ENCODE measurements at regions not wholly inside any gene's neighbourhood (a gene's known extent, or its start where the extent isn't known, plus 50 kb on each side); places are given as distances from the start of the nearest gene placed in this dataset.
"Not testable (repeated sequence)": the region's sequence is repeated elsewhere in the genome, so short reads cannot be mapped to it uniquely, and the experiment has no call there.

DNA sequence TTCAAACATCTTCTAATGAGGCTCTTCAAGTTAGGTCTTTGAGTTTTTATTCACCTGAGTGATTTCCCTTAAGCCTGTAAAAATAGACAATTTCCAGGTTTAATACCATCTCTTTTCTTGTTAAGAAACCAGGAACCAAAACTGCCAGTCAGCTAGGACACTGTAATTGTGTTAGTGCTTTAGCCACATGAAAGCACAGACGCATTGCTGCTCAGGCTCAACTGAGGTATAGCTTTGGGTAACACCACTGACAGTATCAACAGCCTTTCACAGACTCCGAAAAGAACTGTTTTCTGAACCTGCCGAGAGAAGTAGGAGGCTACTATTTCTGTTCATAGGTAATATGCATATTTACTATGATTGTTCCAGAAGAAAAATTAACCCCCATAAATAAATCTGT lies 768.7 kb downstream of the ETS1 start:
- FAIRE-seq = no peak
- DNase-seq (ENCODE audit: insufficient read length) = no peak
- TF ChIP-seq POLR2A (IDR thresholded peaks at IDR 0.05; ENCODE audit: low read depth, low read length) (no peak), TAF1 (IDR thresholded peaks at IDR 0.05; ENCODE audit: borderline replicate concordance, low read depth, low read length) (no peak), POLR2AphosphoS5 (IDR thresholded peaks at IDR 0.05; ENCODE audit: low read depth, low read length) (no peak)

DNA sequence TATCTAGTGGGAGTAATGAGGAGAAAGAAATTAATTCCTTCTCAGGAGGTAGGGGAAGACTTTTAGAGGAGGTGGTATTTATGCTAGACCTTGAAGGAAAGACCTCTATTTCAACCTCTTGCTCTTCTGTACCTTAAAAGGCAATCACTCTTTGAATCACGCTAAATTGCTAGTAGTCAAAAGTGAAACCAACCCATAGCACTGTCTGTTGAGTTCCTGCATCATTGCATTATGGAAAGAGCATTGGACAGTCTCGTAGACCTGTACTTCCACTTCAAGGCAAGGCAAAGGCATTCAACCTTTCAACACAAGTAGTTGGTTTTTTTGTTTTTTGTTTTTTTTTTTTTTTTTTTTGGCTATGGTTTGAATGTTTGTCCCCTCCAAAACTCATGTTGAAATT lies 770.4 kb downstream of the ETS1 start:
- TF ChIP-seq POLR2AphosphoS5 (IDR thresholded peaks at IDR 0.05; ENCODE audit: low read depth, low read length) (no peak), POLR2A (IDR thresholded peaks at IDR 0.05; ENCODE audit: low read depth, low read length) (no peak), TAF1 (IDR thresholded peaks at IDR 0.05; ENCODE audit: borderline replicate concordance, low read depth, low read length) (no peak)
- DNase-seq (ENCODE audit: insufficient read length) (no peak), FAIRE-seq (no peak)

DNA sequence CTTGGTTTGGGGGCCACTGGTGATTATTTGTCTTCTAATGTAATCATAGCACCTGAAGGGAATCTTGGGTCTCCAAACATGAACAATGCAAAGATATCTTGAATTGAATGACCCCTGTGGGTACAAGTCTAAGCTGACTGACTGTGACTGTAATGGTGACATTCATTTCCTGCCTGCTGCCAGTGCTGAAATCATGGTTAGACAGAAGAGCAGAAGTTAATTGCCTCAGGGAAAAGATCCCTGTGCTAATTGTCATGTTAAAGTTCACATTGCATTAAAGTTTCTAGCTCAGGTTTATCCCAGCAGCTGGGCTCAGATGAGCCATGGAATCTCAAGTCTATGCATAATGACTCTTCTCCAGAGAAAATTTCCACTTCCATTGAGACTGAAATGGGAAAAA lies 772.0 kb downstream of the ETS1 start:
- TF ChIP-seq POLR2A (IDR thresholded peaks at IDR 0.05; ENCODE audit: low read depth, low read length) (no peak), TAF1 (IDR thresholded peaks at IDR 0.05; ENCODE audit: borderline replicate concordance, low read depth, low read length) (no peak), POLR2AphosphoS5 (IDR thresholded peaks at IDR 0.05; ENCODE audit: low read depth, low read length) (no peak)
- no peak for FAIRE-seq
- no peak for DNase-seq (ENCODE audit: insufficient read length)

DNA sequence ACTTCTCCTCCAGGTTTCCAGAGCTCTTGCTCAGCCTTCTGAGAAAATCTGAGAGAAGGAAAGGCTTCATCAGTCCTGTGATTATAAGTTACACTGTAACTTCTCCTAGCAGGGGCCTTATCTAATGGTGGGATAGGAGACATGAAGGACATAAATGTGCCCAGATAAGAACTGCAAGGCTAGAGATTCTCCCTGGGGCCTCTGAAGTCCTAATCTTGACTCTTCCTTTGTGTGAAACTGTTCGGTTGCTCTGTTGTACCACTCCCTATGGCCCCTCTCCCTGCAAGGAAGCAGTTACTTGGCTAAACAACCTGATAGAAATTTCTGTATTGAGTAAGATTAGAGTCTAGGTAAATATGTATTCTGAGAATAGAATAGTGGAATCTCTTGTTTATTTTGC lies 780.9 kb downstream of the ETS1 start:
- no peak for DNase-seq (ENCODE audit: insufficient read length)
- TF ChIP-seq POLR2A (IDR thresholded peaks at IDR 0.05; ENCODE audit: low read depth, low read length) = no peak
- TF ChIP-seq POLR2AphosphoS5 (IDR thresholded peaks at IDR 0.05; ENCODE audit: low read depth, low read length) = no peak
- no peak for TF ChIP-seq TAF1 (IDR thresholded peaks at IDR 0.05; ENCODE audit: borderline replicate concordance, low read depth, low read length)
- FAIRE-seq = no peak

DNA sequence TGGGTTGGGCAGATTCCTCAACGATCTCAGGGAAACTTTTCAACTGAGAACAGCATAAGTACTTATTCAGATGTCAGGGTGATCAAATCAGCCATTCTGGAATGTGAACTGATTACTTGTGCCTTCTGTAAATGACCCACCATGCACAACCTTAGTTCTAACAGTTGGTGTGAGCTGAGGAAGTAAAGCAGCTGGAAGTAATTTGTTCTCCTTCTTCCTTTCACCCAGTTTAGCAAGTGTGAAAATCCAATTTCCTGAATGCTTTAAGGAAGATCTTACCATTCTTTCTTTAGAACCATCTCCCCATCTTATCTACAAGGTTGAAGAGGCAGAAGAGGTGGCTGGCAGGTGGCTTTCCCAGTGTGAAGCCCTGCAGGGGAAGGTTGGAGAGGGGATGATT lies 781.6 kb downstream of the ETS1 start:
- no peak for FAIRE-seq
- TF ChIP-seq POLR2A (IDR thresholded peaks at IDR 0.05; ENCODE audit: low read depth, low read length) (no peak), POLR2AphosphoS5 (IDR thresholded peaks at IDR 0.05; ENCODE audit: low read depth, low read length) (no peak), TAF1 (IDR thresholded peaks at IDR 0.05; ENCODE audit: borderline replicate concordance, low read depth, low read length) (no peak)
- no peak for DNase-seq (ENCODE audit: insufficient read length)

DNA sequence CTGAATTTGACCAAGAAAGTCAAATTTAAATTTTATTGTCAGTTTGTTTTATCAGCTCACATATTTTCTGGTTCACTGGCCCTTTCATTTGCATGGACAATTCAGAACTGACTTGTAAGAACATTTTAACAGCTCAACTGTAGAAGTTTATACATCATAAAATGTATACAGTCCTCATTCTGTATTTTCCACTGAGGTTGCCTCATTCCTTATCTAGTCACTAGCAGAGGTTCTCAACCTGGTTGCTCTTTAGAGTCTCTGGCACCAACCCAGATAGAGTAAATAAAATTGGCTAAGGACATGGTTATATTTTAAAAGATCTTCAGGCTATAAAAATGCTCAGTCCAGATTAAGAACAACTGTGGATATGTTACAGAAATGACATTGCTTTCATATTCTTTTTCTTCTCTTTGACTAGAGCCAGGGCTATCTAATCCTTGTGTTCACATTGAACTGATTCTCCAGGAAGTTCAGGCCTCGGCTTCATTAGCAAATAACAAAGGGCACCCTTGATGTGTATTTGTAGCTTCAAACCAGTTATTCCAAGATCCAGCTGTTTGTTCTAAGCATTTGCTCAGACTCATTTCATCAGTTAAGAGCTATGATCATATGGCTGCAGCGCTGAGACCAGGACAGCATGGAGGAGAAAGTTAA lies 782.5 kb downstream of the ETS1 start:
- DNase-seq (ENCODE audit: insufficient read length) (no peak), FAIRE-seq (no peak)
- TF ChIP-seq POLR2AphosphoS5 (IDR thresholded peaks at IDR 0.05; ENCODE audit: low read depth, low read length) (no peak), TAF1 (IDR thresholded peaks at IDR 0.05; ENCODE audit: borderline replicate concordance, low read depth, low read length) (no peak), POLR2A (IDR thresholded peaks at IDR 0.05; ENCODE audit: low read depth, low read length) (no peak)

DNA sequence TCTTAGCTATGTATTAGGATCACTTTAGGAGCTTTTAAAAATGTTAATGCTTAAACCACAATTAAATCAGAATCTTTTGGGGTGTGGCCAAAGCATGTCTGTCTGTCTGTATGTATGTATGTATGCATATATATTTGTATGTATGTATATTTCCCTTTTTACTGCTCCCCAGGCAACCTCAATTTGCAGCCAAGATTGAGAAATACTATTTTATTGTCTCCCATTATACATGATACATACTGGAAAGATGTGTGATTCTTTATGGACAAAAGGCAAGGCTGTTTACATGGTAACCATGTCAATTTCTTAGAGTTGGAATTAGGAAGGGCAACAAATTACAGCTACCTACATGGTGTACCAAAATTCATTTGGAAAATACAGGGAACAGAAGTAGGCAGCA lies 783.6 kb downstream of the ETS1 start:
- no peak for FAIRE-seq
- no peak for TF ChIP-seq POLR2A (IDR thresholded peaks at IDR 0.05; ENCODE audit: low read depth, low read length)
- no peak for TF ChIP-seq POLR2AphosphoS5 (IDR thresholded peaks at IDR 0.05; ENCODE audit: low read depth, low read length)
- no peak for TF ChIP-seq TAF1 (IDR thresholded peaks at IDR 0.05; ENCODE audit: borderline replicate concordance, low read depth, low read length)
- DNase-seq (ENCODE audit: insufficient read length) = no peak

DNA sequence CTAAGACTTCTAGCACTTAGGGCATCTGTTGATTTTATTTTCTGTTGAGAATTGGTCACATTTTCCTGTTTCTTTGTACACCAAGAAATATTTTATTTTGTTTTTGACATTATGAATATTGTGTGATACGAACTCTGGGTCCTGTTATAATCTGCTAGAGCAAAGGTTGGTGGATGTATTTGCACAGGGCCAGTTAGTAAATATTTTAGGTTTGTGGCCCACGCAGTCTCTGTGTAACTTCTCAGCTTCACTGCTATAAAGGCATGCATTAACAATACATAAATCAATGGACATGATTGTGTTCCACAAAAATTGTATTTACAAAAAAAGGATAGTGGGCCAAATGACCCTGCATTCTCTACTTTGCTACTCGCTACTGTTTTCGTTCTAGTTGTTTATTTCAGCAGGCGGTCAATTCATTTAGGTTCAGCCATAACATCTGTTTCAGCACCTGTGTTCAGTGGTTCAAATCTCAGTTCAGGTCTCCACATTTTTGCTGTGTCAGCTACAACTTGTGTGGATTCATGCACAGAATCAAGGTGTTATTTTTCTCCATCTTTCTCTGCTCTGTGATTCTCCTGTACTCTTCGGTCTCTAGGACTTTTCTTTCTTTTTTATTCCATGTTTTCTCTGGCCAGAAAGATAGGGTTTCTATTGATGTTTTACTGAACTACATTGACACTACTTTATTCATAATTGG lies 786.2 kb downstream of the ETS1 start:
- DNase-seq (ENCODE audit: insufficient read length) = no peak
- TF ChIP-seq TAF1 (IDR thresholded peaks at IDR 0.05; ENCODE audit: borderline replicate concordance, low read depth, low read length) = no peak
- TF ChIP-seq POLR2AphosphoS5 (IDR thresholded peaks at IDR 0.05; ENCODE audit: low read depth, low read length) = no peak
- no peak for TF ChIP-seq POLR2A (IDR thresholded peaks at IDR 0.05; ENCODE audit: low read depth, low read length)
- no peak for FAIRE-seq

DNA sequence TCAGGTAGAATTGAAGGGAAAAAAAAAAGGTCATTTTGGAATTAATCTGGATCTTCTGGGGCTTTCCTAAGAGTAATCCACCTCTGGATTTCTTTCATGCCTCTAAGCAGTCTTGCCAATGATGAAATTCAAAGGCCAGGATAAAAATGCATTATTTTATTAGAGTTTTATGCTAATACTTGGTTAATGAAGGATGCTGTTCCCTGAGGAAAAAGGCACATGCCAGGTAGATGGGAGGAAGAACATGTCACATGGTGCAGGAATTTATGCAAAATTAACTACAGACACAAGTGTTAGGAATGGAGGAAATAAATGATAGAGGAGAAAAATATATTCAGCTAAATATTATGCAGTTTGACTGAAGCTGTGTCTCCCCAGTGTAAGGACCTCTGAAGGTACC lies 792.0 kb downstream of the ETS1 start:
- TF ChIP-seq TAF1 (IDR thresholded peaks at IDR 0.05; ENCODE audit: borderline replicate concordance, low read depth, low read length) = no peak
- no peak for TF ChIP-seq POLR2AphosphoS5 (IDR thresholded peaks at IDR 0.05; ENCODE audit: low read depth, low read length)
- TF ChIP-seq POLR2A (IDR thresholded peaks at IDR 0.05; ENCODE audit: low read depth, low read length) = no peak
- DNase-seq (ENCODE audit: insufficient read length) (no peak), FAIRE-seq (no peak)

DNA sequence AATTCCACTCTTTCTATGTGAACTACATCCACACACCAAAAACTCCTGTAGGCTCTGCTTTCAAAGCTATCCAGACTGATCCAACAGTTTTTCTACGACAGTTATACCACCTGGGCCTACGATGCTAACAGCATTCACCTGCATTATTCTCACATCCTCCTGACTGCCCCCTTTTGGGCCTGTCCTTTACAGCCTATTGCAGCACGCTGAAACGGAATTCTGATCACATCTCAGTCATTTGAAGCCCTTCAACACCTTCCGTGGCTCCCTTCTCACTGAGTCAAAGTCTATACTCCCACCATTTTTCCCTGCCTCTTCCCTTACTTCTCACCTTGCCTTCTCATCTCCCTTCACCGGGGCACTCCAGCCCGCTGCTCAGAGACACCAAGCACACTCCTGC lies 791.3 kb upstream of the KIRREL3 start:
- DNase-seq (ENCODE audit: insufficient read length) = no peak
- no peak for FAIRE-seq
- TF ChIP-seq TAF1 (IDR thresholded peaks at IDR 0.05; ENCODE audit: borderline replicate concordance, low read depth, low read length) = no peak

DNA sequence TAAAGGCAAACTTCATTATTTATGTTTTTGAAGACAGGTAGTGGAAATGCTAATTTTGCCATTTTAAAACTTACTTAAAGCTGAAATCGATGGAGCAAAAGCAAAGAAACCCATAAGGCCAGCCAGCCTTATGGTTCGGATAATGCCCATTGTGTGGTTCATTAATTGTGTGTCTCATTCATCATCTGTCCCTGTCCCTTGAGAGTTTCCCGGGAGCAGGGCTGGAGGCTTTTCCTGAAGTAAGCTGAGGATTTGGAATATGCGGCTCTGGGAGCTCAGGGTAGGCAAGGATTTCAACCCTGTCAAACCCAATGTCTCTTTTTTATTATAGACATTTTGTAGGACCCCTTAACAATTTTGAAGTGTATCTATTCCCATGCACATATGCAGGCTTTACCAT lies 790.0 kb upstream of the KIRREL3 start:
- FAIRE-seq (no peak), DNase-seq (ENCODE audit: insufficient read length) (no peak)
- TF ChIP-seq POLR2A (IDR thresholded peaks at IDR 0.05; ENCODE audit: low read depth, low read length) (no peak), POLR2AphosphoS5 (IDR thresholded peaks at IDR 0.05; ENCODE audit: low read depth, low read length) (no peak), TAF1 (IDR thresholded peaks at IDR 0.05; ENCODE audit: borderline replicate concordance, low read depth, low read length) (no peak)

DNA sequence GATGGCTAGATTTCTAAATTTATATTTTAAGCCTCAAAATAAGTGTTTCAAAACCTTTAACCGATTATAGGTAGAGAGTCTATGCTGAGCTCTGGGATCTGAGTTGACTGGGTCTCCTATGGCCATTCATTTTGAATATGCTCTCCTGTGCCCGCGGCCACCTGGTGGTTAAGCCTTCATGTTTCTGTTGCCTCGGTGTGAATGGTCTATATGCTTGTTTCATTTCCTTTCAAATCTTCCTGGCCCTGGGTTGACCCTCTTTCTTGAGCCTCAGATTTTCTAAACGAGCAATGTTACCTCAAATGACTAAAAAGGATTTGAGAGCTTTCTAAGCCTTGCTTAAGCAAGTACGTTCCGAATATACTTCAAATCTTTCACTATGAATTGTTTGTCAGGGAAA lies 789.4 kb upstream of the KIRREL3 start:
- DNase-seq (ENCODE audit: insufficient read length) (no peak), FAIRE-seq (no peak)
- TF ChIP-seq TAF1 (IDR thresholded peaks at IDR 0.05; ENCODE audit: borderline replicate concordance, low read depth, low read length) (no peak), POLR2A (IDR thresholded peaks at IDR 0.05; ENCODE audit: low read depth, low read length) (no peak)

DNA sequence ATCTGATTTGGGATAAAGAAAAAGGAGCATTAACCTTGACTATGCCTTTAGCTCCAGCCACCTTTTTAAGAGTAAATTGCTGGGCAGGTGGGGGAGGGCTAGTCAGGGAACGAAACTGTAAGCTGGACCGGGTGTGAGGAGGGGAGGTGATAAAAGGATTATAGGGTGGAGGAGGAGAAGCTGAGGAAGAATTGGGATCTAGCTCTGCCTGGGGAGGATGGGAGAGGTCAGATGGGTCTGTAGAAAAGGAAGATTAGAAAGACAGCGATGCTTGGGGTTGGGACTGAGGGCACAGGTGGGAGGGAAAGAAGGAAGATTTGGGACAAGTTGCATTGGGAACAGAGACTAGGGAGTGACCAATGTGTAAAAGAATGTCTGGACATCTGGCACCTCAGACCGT lies 772.4 kb upstream of the KIRREL3 start:
- DNase-seq (ENCODE audit: insufficient read length); FAIRE-seq: not testable (repeated sequence)

DNA sequence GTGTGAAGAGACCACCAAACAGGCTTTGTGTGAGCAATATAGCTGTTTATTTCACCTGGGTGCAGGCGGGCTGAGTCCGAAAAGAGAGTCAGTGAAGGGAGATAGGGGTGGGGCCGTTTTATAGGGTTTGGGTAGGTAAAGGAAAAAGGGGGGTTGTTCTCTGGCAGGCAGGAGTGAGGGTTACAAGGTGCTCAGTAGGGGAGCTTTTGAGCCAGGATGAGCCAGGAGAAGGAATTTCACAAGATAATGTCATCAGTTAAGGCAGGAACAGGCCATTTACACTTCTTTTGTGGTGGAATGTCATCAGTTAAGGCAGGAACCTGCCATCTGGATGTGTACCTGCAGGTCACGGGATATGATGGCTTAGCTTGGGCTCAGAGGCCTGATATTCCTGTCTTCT lies 768.4 kb upstream of the KIRREL3 start:
- not testable (repeated sequence) for FAIRE-seq; DNase-seq (ENCODE audit: insufficient read length)
